Adipocyte (in vitro differentiated cells): ENCODE measurements at regions not wholly inside any gene's neighbourhood (a gene's known extent, or its start where the extent isn't known, plus 50 kb on each side); places are given as distances from the start of the nearest gene placed in this dataset.
A peak's percentile ranks its signal among the peaks of the same experiment; 100 is the strongest.

Experiments used
- DNase-seq: peaks from one replicate; pipeline ENCODE4 v3.0.0-alpha.2; 2015; ENCODE audit warnings: low read depth
- H3K27me3 ChIP-seq: replicated peaks from 2 replicates; pipeline ENCODE4 v1.7.0; 2013; ENCODE audit warnings: mild to moderate bottlenecking, low read length, moderate library complexity; ENCODE audit not compliant: control insufficient read depth, insufficient read depth
- H3K36me3 ChIP-seq: 2 replicates; pipeline ENCODE4 v1.7.0; 2013; ENCODE audit warnings: low read length, mild to moderate bottlenecking, moderate library complexity; ENCODE audit not compliant: control insufficient read depth, insufficient read depth, severe bottlenecking
- H3K4me1 ChIP-seq: 2 replicates; pipeline ENCODE4 v1.7.0; 2013; ENCODE audit warnings: mild to moderate bottlenecking, low read length, moderate library complexity; ENCODE audit not compliant: control insufficient read depth, insufficient read depth
- H3K4me3 ChIP-seq: 2 replicates; pipeline ENCODE4 v1.7.0; 2013; ENCODE audit warnings: mild to moderate bottlenecking, low read length, moderate library complexity
- H3K9ac ChIP-seq: 2 replicates; pipeline ENCODE4 v1.7.0; 2013; ENCODE audit warnings: mild to moderate bottlenecking, low read length, moderate library complexity
- H3K9me3 ChIP-seq: 2 replicates; pipeline ENCODE4 v1.7.0; 2013; ENCODE audit warnings: mild to moderate bottlenecking, low read length, moderate library complexity; ENCODE audit not compliant: control insufficient read depth

- H3K27me3 ChIP-seq: no peaks in the 10 kb centered on the region
- H3K36me3 ChIP-seq: no peaks in the 10 kb centered on the region
- no peaks in the 10 kb centered on the region for H3K9me3 ChIP-seq
- no peaks in the 10 kb centered on the region for H3K4me1 ChIP-seq
- H3K9ac ChIP-seq: no peak overlapping the region
- DNase-seq: no peak
- H3K4me3 ChIP-seq: no peak overlapping the region
These were observed 136.5 kb upstream of the ZC3H11B start for GRCh38 chr1:219749370-219749769.

GRCh38 chr1:219746141-219746540 lies 133.2 kb upstream of the ZC3H11B start:
- Histone ChIP-seq H3K4me3 (no peak overlapping the region), H3K9me3 (no peaks in the 10 kb centered on the region), H3K4me1 (no peaks in the 10 kb centered on the region), H3K27me3 (no peaks in the 10 kb centered on the region), H3K36me3 (no peaks in the 10 kb centered on the region), H3K9ac (no peak overlapping the region)
- DNase-seq: no peak

- no peak overlapping the region for H3K4me3 ChIP-seq
- H3K4me1 ChIP-seq: no peaks in the 10 kb centered on the region
- no peaks in the 10 kb centered on the region for H3K36me3 ChIP-seq
- no peak overlapping the region for H3K9ac ChIP-seq
- H3K27me3 ChIP-seq: no peaks in the 10 kb centered on the region
- no peaks in the 10 kb centered on the region for H3K9me3 ChIP-seq
- DNase-seq: no peak
These were observed 132.0 kb upstream of the ZC3H11B start for GRCh38 chr1:219744652-219745469.

GRCh38 chr1:219741011-219741970 lies 128.4 kb upstream of the ZC3H11B start:
- Histone ChIP-seq H3K36me3 (no peaks in the 10 kb centered on the region), H3K9ac (no peak overlapping the region), H3K4me3 (no peak overlapping the region), H3K9me3 (no peaks in the 10 kb centered on the region), H3K4me1 (no peaks in the 10 kb centered on the region), H3K27me3 (no peaks in the 10 kb centered on the region)
- no peak for DNase-seq

GRCh38 chr1:219733511-219734174 lies 120.7 kb upstream of the ZC3H11B start:
- no peak overlapping the region for H3K9ac ChIP-seq
- H3K27me3 ChIP-seq: no peaks in the 10 kb centered on the region
- no peaks in the 10 kb centered on the region for H3K36me3 ChIP-seq
- H3K9me3 ChIP-seq: no peaks in the 10 kb centered on the region
- H3K4me1 ChIP-seq: no peaks in the 10 kb centered on the region
- DNase-seq: no peak
- H3K4me3 ChIP-seq: no peak overlapping the region

- no peaks in the 10 kb centered on the region for H3K27me3 ChIP-seq
- H3K9ac ChIP-seq: no peak overlapping the region
- H3K36me3 ChIP-seq: no peaks in the 10 kb centered on the region
- no peaks in the 10 kb centered on the region for H3K9me3 ChIP-seq
- DNase-seq: no peak
- H3K4me1 ChIP-seq: no peaks in the 10 kb centered on the region
- no peak overlapping the region for H3K4me3 ChIP-seq
These were observed 120.0 kb upstream of the ZC3H11B start for GRCh38 chr1:219732814-219733491.

- no peaks in the 10 kb centered on the region for H3K36me3 ChIP-seq
- DNase-seq: no peak
- H3K9ac ChIP-seq: no peak overlapping the region
- no peaks in the 10 kb centered on the region for H3K27me3 ChIP-seq
- peaks cover 7% of the 10 kb centered on the region for H3K9me3 ChIP-seq
- no peak overlapping the region for H3K4me3 ChIP-seq
- H3K4me1 ChIP-seq: no peaks in the 10 kb centered on the region
These were observed 118.9 kb upstream of the ZC3H11B start for GRCh38 chr1:219731771-219732170.

GRCh38 chr1:219726480-219727272 lies 113.8 kb upstream of the ZC3H11B start:
- Histone ChIP-seq H3K9ac (no peak overlapping the region), H3K27me3 (no peaks in the 10 kb centered on the region), H3K4me1 (no peaks in the 10 kb centered on the region), H3K4me3 (no peak overlapping the region), H3K9me3 (peaks cover 24% of the 10 kb centered on the region), H3K36me3 (no peaks in the 10 kb centered on the region)
- DNase-seq: peak; percentile 9

GRCh38 chr1:219724440-219724839 lies 111.5 kb upstream of the ZC3H11B start:
- Histone ChIP-seq H3K36me3 (no peaks in the 10 kb centered on the region), H3K9me3 (peaks cover 24% of the 10 kb centered on the region), H3K9ac (no peak overlapping the region), H3K4me1 (no peaks in the 10 kb centered on the region), H3K27me3 (no peaks in the 10 kb centered on the region), H3K4me3 (no peak overlapping the region)
- DNase-seq: no peak

GRCh38 chr1:219717536-219717935 lies 104.6 kb upstream of the ZC3H11B start:
- H3K4me3 ChIP-seq: no peak overlapping the region
- no peaks in the 10 kb centered on the region for H3K36me3 ChIP-seq
- H3K9ac ChIP-seq: no peak overlapping the region
- no peaks in the 10 kb centered on the region for H3K27me3 ChIP-seq
- DNase-seq: no peak
- no peaks in the 10 kb centered on the region for H3K4me1 ChIP-seq
- no peaks in the 10 kb centered on the region for H3K9me3 ChIP-seq
